Gastroesophageal sphincter (tissue), 3 donors: ENCODE measurements at regions not wholly inside any gene's neighbourhood (a gene's known extent, or its start where the extent isn't known, plus 50 kb on each side); places are given as distances from the start of the nearest gene placed in this dataset.

Experiments
- CTCF ChIP-seq, 4 experiments: fragments of 200-600 bp in 2 of 4; fragments of 450-650 bp in 2 of 4; sonication (generic) in 1 of 4; IDR thresholded peaks; one replicate each; pipeline ENCODE4 v1.5.1; 2017 to 2019; ENCODE audit warnings: antibody characterized with exemption in 4 of 4, mild to moderate bottlenecking in 2 of 4, moderate library complexity in 2 of 4
- POLR2A ChIP-seq, 2 donors: fragments of 450-650 bp; IDR thresholded peaks; one replicate each; pipeline ENCODE4 v1.6.1; 2017; ENCODE audit warnings: antibody characterized with exemption in 2 of 2, mild to moderate bottlenecking in 2 of 2, moderate library complexity in 1 of 2
- POLR2AphosphoS5 ChIP-seq: sonication (generic); formaldehyde crosslinking; IDR thresholded peaks from one replicate; pipeline ENCODE4 v1.6.1; 2017; ENCODE audit warnings: antibody characterized with exemption

- no peak for TF ChIP-seq CTCF (IDR thresholded peaks at IDR 0.05)
- TF ChIP-seq POLR2A (IDR thresholded peaks at IDR 0.05) = no peak
- TF ChIP-seq POLR2AphosphoS5 = no peak
Observed at GRCh38 chr2:160868891-160869290, 291.3 kb upstream of the TANK start.
